OCI-LY1 (cell line): ENCODE measurements at regions not wholly inside any gene's neighbourhood (a gene's known extent, or its start where the extent isn't known, plus 50 kb on each side); places are given as distances from the start of the nearest gene placed in this dataset.

Experiments used
- H2AFZ ChIP-seq: fragments of 200-600 bp; sonication (generic), shearing (Covaris generic); 2 replicates; pipeline ENCODE4 v1.6.0; 2014; ENCODE audit warnings: antibody characterized with exemption, mild to moderate bottlenecking, low read length
- H3F3A ChIP-seq: fragments of 200-600 bp; sonication (generic), shearing (Covaris generic); 2 replicates; pipeline ENCODE4 v1.6.0; 2014; ENCODE audit warnings: mild to moderate bottlenecking, antibody characterized with exemption, low read length, moderate library complexity; ENCODE audit not compliant: insufficient read depth
- H3K27ac ChIP-seq: fragments of 200-600 bp; sonication (generic); 2 replicates; pipeline ENCODE4 v1.5.1; 2014; ENCODE audit warnings: low read length, mixed run types, mild to moderate bottlenecking, low read depth; ENCODE audit not compliant: poor library complexity, severe bottlenecking
- H3K27me3 ChIP-seq: fragments of 200-600 bp; sonication (generic); 2 replicates; pipeline ENCODE4 v1.6.0; 2014; ENCODE audit warnings: antibody characterized with exemption, mild to moderate bottlenecking, low read length, moderate library complexity; ENCODE audit not compliant: insufficient read depth
- H3K36me3 ChIP-seq: fragments of 200-600 bp; sonication (generic); 2 replicates; pipeline ENCODE4 v1.6.1; 2014; ENCODE audit warnings: mild to moderate bottlenecking, antibody characterized with exemption, low read length, moderate library complexity, mixed read lengths; ENCODE audit not compliant: insufficient read depth
- H3K4me1 ChIP-seq: fragments of 200-600 bp; sonication (generic); 2 replicates; pipeline ENCODE4 v1.5.1; 2014; ENCODE audit warnings: mild to moderate bottlenecking, low read length, moderate library complexity; ENCODE audit not compliant: insufficient read depth, severe bottlenecking
- H3K4me2 ChIP-seq: fragments of 200-600 bp; sonication (generic), shearing (Covaris generic); 2 replicates; pipeline ENCODE4 v1.6.1; 2014; ENCODE audit warnings: low read length
- H3K4me3 ChIP-seq: fragments of 200-600 bp; sonication (generic); 2 replicates; pipeline ENCODE4 v1.5.1; 2014; ENCODE audit warnings: low read length, low read depth, mild to moderate bottlenecking, mixed read lengths; ENCODE audit not compliant: poor library complexity, severe bottlenecking
- H3K79me2 ChIP-seq: fragments of 200-600 bp; shearing (Covaris generic); 2 replicates; pipeline ENCODE4 v1.6.1; 2016; ENCODE audit warnings: mixed run types, low read length, mixed read lengths; ENCODE audit not compliant: insufficient read depth
- H3K9ac ChIP-seq: fragments of 200-600 bp; sonication (generic), shearing (Covaris generic); 2 replicates; pipeline ENCODE4 v1.6.1; 2014; ENCODE audit warnings: mild to moderate bottlenecking, low read length, mixed read lengths
- H3K9me2 ChIP-seq: fragments of 200-600 bp; sonication (generic), shearing (Covaris generic); 2 replicates; pipeline ENCODE4 v1.6.1; 2014; ENCODE audit warnings: low read depth, mild to moderate bottlenecking, low read length, mixed read lengths
- H3K9me3 ChIP-seq: fragments of 200-600 bp; shearing (Covaris generic); 2 replicates; pipeline ENCODE4 v1.6.1; 2014; ENCODE audit warnings: low read length, mixed read lengths
- H4K20me1 ChIP-seq: fragments of 200-600 bp; sonication (generic), shearing (Covaris generic); 2 replicates; pipeline ENCODE4 v1.6.0; 2016; ENCODE audit warnings: mild to moderate bottlenecking, low read length; ENCODE audit not compliant: insufficient read depth
- EZH2 ChIP-seq: fragments of 200-600 bp; sonication (generic), shearing (Covaris generic); IDR thresholded peaks from 2 replicates; pipeline ENCODE4 v1.8.0; 2017; ENCODE audit warnings: borderline replicate concordance, mixed run types, mild to moderate bottlenecking, antibody characterized with exemption, low read length, moderate library complexity, mixed read lengths
- TF ChIP-seq, protein P1 (sequence below): fragments of 200-600 bp; sonication (generic), shearing (Covaris generic); IDR thresholded peaks from 2 replicates; pipeline ENCODE4 v1.5.1; 2017; ENCODE audit warnings: mild to moderate bottlenecking, antibody characterized with exemption, low read length, moderate library complexity, mixed read lengths

DNA sequence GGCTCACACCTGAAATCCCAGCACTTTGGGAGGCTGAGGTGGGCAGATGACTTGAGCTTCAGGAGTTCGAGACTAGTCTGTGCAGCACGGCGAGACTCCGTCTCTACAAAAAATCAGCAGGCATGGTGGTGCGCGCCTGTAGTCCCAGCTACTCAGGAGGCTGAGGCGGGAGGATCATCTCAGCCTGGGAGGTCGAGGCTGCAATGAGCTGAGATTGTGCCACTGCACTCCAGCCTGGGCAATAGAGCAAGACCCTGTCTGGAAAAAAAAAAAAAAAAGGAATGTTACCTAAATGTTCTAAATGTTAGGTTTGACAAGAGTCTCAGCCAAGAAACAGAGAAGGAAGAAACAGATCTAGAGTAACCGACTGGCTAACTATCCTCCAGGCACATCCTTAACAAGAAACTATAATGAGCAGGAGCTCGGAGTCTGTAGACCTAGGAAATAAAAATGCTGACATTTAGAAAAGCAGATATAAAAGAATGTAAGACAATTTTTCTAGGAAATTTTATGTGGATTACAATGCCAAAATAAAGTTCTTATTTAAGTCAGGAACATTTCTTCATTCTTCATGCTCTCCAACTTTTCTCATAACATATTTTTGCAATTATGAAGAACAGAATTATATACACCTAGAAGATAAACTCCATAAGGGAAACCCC, 166.6 kb upstream of the TBCA start:
- Histone ChIP-seq H3K4me2 (no peak overlapping the region), H3K9me2 (no peaks in the 10 kb centered on the region)

DNA sequence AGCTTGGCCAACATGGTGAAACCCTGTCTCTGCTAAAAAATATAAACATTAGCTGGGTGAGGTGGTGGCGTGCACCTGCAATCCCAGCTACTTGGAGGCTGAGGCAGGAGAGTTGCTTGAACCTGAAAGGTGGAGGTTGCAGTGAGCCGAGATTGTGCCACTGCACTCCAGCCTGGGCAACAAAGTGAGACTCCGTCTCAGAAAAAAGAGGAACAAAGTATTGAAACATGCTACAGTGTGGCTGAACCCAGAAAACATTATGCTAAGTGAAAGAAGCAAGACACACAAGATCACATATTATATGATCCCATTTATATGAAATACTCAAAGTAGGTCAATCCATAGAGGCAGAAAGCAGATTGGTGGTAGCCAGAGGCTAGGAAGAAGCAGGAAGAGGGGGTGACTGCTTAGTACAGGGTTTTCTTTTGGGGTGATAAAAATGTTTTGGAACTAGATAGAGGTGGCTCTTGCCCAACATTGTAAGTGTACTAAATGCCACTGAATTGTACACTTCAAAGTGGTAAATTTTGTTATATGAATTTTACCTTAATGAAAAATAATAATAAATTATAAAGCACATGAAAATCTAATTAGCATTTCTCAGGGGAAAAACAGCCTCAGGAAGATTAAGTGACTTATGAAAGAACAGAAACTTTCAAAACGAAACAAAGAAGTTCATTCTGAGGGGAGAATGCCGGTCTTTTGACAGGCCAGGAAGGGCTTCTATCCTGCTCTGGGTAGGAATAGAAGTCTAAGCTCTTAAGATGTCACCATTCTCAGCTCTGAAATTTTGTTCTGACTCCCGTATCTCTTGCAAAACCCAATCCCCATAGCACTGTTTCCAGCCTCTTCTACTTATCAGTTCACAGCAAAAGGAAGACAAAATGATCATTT, 161.1 kb upstream of the TBCA start:
- TF ChIP-seq, protein P1, sequence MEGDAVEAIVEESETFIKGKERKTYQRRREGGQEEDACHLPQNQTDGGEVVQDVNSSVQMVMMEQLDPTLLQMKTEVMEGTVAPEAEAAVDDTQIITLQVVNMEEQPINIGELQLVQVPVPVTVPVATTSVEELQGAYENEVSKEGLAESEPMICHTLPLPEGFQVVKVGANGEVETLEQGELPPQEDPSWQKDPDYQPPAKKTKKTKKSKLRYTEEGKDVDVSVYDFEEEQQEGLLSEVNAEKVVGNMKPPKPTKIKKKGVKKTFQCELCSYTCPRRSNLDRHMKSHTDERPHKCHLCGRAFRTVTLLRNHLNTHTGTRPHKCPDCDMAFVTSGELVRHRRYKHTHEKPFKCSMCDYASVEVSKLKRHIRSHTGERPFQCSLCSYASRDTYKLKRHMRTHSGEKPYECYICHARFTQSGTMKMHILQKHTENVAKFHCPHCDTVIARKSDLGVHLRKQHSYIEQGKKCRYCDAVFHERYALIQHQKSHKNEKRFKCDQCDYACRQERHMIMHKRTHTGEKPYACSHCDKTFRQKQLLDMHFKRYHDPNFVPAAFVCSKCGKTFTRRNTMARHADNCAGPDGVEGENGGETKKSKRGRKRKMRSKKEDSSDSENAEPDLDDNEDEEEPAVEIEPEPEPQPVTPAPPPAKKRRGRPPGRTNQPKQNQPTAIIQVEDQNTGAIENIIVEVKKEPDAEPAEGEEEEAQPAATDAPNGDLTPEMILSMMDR = no peak
- TF ChIP-seq EZH2 = no peak
- Histone ChIP-seq H3F3A (no peaks in the 10 kb centered on the region), H3K4me3 (no peak overlapping the region), H3K79me2 (no peaks in the 10 kb centered on the region), H3K4me1 (no peaks in the 10 kb centered on the region), H3K9ac (no peak overlapping the region), H3K36me3 (no peaks in the 10 kb centered on the region), H3K9me3 (no peaks in the 10 kb centered on the region), H3K9me2 (no peaks in the 10 kb centered on the region), H2AFZ (no peak overlapping the region), H3K27ac (no peak overlapping the region), H3K27me3 (no peaks in the 10 kb centered on the region), H4K20me1 (no peaks in the 10 kb centered on the region), H3K4me2 (no peak overlapping the region)

More for the DNA sequence above, 166.6 kb upstream of the TBCA start:
- Histone ChIP-seq H3K27ac (no peak overlapping the region), H3K36me3 (no peaks in the 10 kb centered on the region), H2AFZ (no peak overlapping the region), H3K9ac (no peak overlapping the region), H3K9me3 (no peaks in the 10 kb centered on the region), H3K4me3 (no peak overlapping the region), H3K27me3 (no peaks in the 10 kb centered on the region), H3F3A (no peaks in the 10 kb centered on the region), H3K4me1 (no peaks in the 10 kb centered on the region), H4K20me1 (no peaks in the 10 kb centered on the region), H3K79me2 (no peaks in the 10 kb centered on the region)
- TF ChIP-seq EZH2 = no peak

DNA sequence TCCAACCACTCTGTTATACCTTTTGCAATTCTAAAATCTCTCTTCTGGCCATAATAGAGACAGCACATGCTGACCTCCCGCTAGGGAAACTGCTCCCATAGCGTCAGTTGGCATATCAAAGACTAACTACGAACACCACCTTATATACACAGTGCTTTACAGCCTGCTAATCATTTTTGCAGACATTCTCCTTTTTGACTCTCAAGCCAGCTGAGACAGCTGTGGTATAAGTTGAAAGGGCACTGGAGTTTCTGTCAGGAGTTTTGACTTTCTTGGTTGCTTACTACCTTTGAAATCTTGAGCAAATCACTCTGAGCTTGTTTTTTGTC, 160.2 kb upstream of the TBCA start:
- Histone ChIP-seq H3K27me3 (no peaks in the 10 kb centered on the region), H3K4me1 (no peaks in the 10 kb centered on the region), H3K4me2 (no peak overlapping the region), H3K27ac (no peak overlapping the region), H3K9me3 (no peaks in the 10 kb centered on the region), H3K36me3 (no peaks in the 10 kb centered on the region), H4K20me1 (no peaks in the 10 kb centered on the region), H3K9ac (no peak overlapping the region), H3K9me2 (no peaks in the 10 kb centered on the region), H3K4me3 (no peak overlapping the region), H3F3A (no peaks in the 10 kb centered on the region), H2AFZ (no peak overlapping the region), H3K79me2 (no peaks in the 10 kb centered on the region)
- TF ChIP-seq, protein P1 = no peak
- TF ChIP-seq EZH2 = no peak
